ENCODE measurements at regions not wholly inside any gene's neighbourhood (a gene's known extent, or its start where the extent isn't known, plus 50 kb on each side); places are given as distances from the start of the nearest gene placed in this dataset.

DNA sequence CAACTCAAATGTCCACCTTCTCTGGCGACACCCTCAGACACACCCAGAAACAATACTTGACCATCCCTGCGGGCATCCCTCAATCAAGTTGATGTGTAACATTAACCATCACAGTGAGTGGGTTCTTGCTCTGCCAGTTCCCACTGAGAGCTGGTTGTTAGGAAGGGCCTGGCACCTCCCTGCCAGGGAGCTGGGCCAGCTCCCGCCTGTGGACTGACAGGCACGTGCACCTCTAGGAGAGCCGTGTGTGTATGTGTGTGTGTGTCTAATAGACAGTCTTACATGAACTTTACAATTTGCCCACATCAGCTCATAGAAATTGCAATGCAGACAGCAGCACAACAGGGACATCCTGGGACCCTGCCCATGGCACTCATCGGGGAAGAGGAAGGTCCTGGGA is 298.7 kb downstream of the SHANK2 start:
- H3K4me3 ChIP-seq (ENCODE audit: low read length) = no peak overlapping the region
- H3K79me2 ChIP-seq (replicated peaks; ENCODE audit: insufficient read depth, low read length) = no peaks in the 10 kb centered on the region
- no peaks in the 10 kb centered on the region for H3K27me3 ChIP-seq (ENCODE audit: insufficient read depth, low read depth, low read length)
- no peaks in the 10 kb centered on the region for H4K20me1 ChIP-seq (ENCODE audit: insufficient read depth)
- no peak overlapping the region for H2AFZ ChIP-seq (ENCODE audit: low read depth, low read length)
- no peak overlapping the region for H3K4me2 ChIP-seq (ENCODE audit: low read length)
- no peaks in the 10 kb centered on the region for H3K36me3 ChIP-seq (ENCODE audit: insufficient read depth, low read length)
- no peak overlapping the region for H3K27ac ChIP-seq (ENCODE audit: low read length)
- H3K9me2 ChIP-seq (ENCODE audit: insufficient read depth, low read length) = no peaks in the 10 kb centered on the region
- no peaks in the 10 kb centered on the region for H3K9me3 ChIP-seq (ENCODE audit: low read length)
- H3F3A ChIP-seq (ENCODE audit: insufficient read depth, low read length, poor library complexity, severe bottlenecking) = no peaks in the 10 kb centered on the region
- no peak overlapping the region for H3K9ac ChIP-seq (ENCODE audit: low read length)
- TF ChIP-seq EP300 (conservative IDR thresholded peaks at IDR 0.05; ENCODE audit: poor library complexity, severe bottlenecking) (no peak), MXI1 (conservative IDR thresholded peaks at IDR 0.05; ENCODE audit: poor library complexity, severe bottlenecking) (no peak), REST (IDR thresholded peaks at IDR 0.05; ENCODE audit: borderline replicate concordance) (no peak), RAD21 (conservative IDR thresholded peaks at IDR 0.05) (no peak), SMC3 (conservative IDR thresholded peaks at IDR 0.05; ENCODE audit: poor library complexity) (no peak), EZH2 (IDR thresholded peaks at IDR 0.05; ENCODE audit: borderline replicate concordance, insufficient read depth, low read length, poor library complexity, severe bottlenecking) (no peak), TAF1 (IDR thresholded peaks at IDR 0.05; ENCODE audit: low read depth) (no peak), POLR2AphosphoS5 (IDR thresholded peaks at IDR 0.05) (no peak)
- TF ChIP-seq, protein P1, sequence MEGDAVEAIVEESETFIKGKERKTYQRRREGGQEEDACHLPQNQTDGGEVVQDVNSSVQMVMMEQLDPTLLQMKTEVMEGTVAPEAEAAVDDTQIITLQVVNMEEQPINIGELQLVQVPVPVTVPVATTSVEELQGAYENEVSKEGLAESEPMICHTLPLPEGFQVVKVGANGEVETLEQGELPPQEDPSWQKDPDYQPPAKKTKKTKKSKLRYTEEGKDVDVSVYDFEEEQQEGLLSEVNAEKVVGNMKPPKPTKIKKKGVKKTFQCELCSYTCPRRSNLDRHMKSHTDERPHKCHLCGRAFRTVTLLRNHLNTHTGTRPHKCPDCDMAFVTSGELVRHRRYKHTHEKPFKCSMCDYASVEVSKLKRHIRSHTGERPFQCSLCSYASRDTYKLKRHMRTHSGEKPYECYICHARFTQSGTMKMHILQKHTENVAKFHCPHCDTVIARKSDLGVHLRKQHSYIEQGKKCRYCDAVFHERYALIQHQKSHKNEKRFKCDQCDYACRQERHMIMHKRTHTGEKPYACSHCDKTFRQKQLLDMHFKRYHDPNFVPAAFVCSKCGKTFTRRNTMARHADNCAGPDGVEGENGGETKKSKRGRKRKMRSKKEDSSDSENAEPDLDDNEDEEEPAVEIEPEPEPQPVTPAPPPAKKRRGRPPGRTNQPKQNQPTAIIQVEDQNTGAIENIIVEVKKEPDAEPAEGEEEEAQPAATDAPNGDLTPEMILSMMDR (IDR thresholded peaks at IDR 0.05; ENCODE audit: poor library complexity, severe bottlenecking) = no peak

DNA sequence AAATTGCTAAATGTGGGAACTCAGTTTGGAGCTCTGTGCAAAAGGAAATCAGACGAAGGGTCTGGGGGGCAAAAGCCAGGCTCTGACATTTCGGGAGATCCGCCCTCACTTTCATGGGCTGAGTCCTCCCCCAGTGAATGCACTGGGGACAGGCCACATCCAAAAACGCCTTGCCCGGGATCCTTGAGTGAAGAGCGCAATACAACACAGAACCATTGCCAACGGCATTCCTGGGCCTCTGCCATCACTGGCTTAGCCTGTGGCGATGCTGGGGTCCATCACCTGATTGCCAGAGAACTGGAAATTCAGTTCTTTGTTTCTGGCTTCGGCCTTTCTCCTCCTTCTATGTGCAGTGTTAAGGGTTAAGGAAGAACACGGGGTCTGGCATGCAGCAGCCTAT is 297.9 kb downstream of the SHANK2 start:
- no peaks in the 10 kb centered on the region for H3K79me2 ChIP-seq (replicated peaks; ENCODE audit: insufficient read depth, low read length)

More for the DNA sequence above, 297.9 kb downstream of the SHANK2 start:
- no peak overlapping the region for H2AFZ ChIP-seq (ENCODE audit: low read depth, low read length)
- no peaks in the 10 kb centered on the region for H3K27me3 ChIP-seq (ENCODE audit: insufficient read depth, low read depth, low read length)
- H3F3A ChIP-seq (ENCODE audit: insufficient read depth, low read length, poor library complexity, severe bottlenecking) = no peaks in the 10 kb centered on the region
- H3K9me2 ChIP-seq (ENCODE audit: insufficient read depth, low read length) = no peaks in the 10 kb centered on the region
- H3K4me2 ChIP-seq (ENCODE audit: low read length) = no peak overlapping the region
- no peak overlapping the region for H3K9ac ChIP-seq (ENCODE audit: low read length)
- TF ChIP-seq SMC3 (conservative IDR thresholded peaks at IDR 0.05; ENCODE audit: poor library complexity) (no peak), MXI1 (conservative IDR thresholded peaks at IDR 0.05; ENCODE audit: poor library complexity, severe bottlenecking) (no peak), EZH2 (IDR thresholded peaks at IDR 0.05; ENCODE audit: borderline replicate concordance, insufficient read depth, low read length, poor library complexity, severe bottlenecking) (no peak), EP300 (conservative IDR thresholded peaks at IDR 0.05; ENCODE audit: poor library complexity, severe bottlenecking) (no peak), RAD21 (conservative IDR thresholded peaks at IDR 0.05) (no peak), POLR2AphosphoS5 (IDR thresholded peaks at IDR 0.05) (no peak), TAF1 (IDR thresholded peaks at IDR 0.05; ENCODE audit: low read depth) (no peak), REST (IDR thresholded peaks at IDR 0.05; ENCODE audit: borderline replicate concordance) (no peak)
- TF ChIP-seq, protein P1 (IDR thresholded peaks at IDR 0.05; ENCODE audit: poor library complexity, severe bottlenecking) = no peak
- H4K20me1 ChIP-seq (ENCODE audit: insufficient read depth) = no peaks in the 10 kb centered on the region
- H3K27ac ChIP-seq (ENCODE audit: low read length) = no peak overlapping the region
- H3K4me3 ChIP-seq (ENCODE audit: low read length) = no peak overlapping the region
- H3K36me3 ChIP-seq (ENCODE audit: insufficient read depth, low read length) = no peaks in the 10 kb centered on the region
- H3K9me3 ChIP-seq (ENCODE audit: low read length) = no peaks in the 10 kb centered on the region
